Keratinocyte (primary cell): ENCODE measurements at regions not wholly inside any gene's neighbourhood (a gene's known extent, or its start where the extent isn't known, plus 50 kb on each side); places are given as distances from the start of the nearest gene placed in this dataset.

Source experiments
- DNase-seq: peaks from one replicate; pipeline ENCODE4 v3.0.0-alpha.2; 2011; ENCODE audit warnings: low read depth, missing footprints, low spot score
- FAIRE-seq: peaks from 2 replicates; lab custom pipeline; 2011; peaks lifted over from hg19 to GRCh38; lab: Jason Lieb, UNC
- H2AFZ ChIP-seq: 2 replicates; pipeline ENCODE4 v1.6.0; 2012; ENCODE audit warnings: low read length, control low read depth, inconsistent platforms; ENCODE audit not compliant: control insufficient read depth
- H3K27ac ChIP-seq: 2 replicates; pipeline ENCODE4 v1.5.1; 2011; ENCODE audit warnings: low read length; ENCODE audit not compliant: control insufficient read depth, insufficient read depth
- H3K27me3 ChIP-seq: 3 replicates; pipeline ENCODE4 v1.6.0; 2011; ENCODE audit warnings: low read length; ENCODE audit not compliant: control insufficient read depth, insufficient read depth; ENCODE audit errors: extremely low read depth
- H3K36me3 ChIP-seq, 2 experiments: 2 replicates in 1 of 2; 3 replicates in 1 of 2; pipeline ENCODE4 v1.5.1; 2011; ENCODE audit warnings: low read length in 2 of 2, mild to moderate bottlenecking in 1 of 2; ENCODE audit not compliant: control insufficient read depth in 2 of 2, insufficient read depth in 2 of 2; ENCODE audit errors: extremely low read depth in 1 of 2
- H3K4me1 ChIP-seq: 3 replicates; pipeline ENCODE4 v1.5.1; 2011; ENCODE audit warnings: low read length; ENCODE audit not compliant: control insufficient read depth, insufficient read depth; ENCODE audit errors: extremely low read depth
- H3K4me2 ChIP-seq: 3 replicates; pipeline ENCODE4 v1.6.0; 2011; ENCODE audit warnings: low read depth, low read length; ENCODE audit not compliant: control insufficient read depth, insufficient read depth; ENCODE audit errors: extremely low read depth
- H3K4me3 ChIP-seq, 3 experiments: fragments of 200-600 bp in 1 of 3; sonication (generic) in 1 of 3; 2 replicates in 2 of 3; 3 replicates in 1 of 3; pipeline ENCODE4 v1.5.1; 2011 to 2016; ENCODE audit warnings: low read length in 3 of 3, mild to moderate bottlenecking in 3 of 3, control low read depth in 2 of 3, inconsistent platforms in 1 of 3, low read depth in 1 of 3, mixed read lengths in 1 of 3, mixed run types in 1 of 3, moderate library complexity in 1 of 3; ENCODE audit not compliant: control insufficient read depth in 2 of 3, insufficient read depth in 2 of 3; ENCODE audit errors: extremely low read depth in 1 of 3
- H3K79me2 ChIP-seq: 2 replicates; pipeline ENCODE4 v1.6.0; 2012; ENCODE audit warnings: low read length; ENCODE audit not compliant: control insufficient read depth, insufficient read depth
- H3K9ac ChIP-seq: 3 replicates; pipeline ENCODE4 v1.6.0; 2011; ENCODE audit warnings: low read length; ENCODE audit not compliant: control insufficient read depth, insufficient read depth; ENCODE audit errors: extremely low read depth
- H3K9me1 ChIP-seq: 3 replicates; pipeline ENCODE4 v1.6.0; 2011; ENCODE audit warnings: low read length; ENCODE audit not compliant: control insufficient read depth, insufficient read depth; ENCODE audit errors: extremely low read depth
- H3K9me3 ChIP-seq: 2 replicates; pipeline ENCODE4 v1.5.1; 2012; ENCODE audit warnings: low read depth, low read length; ENCODE audit not compliant: control insufficient read depth
- H4K20me1 ChIP-seq: 3 replicates; pipeline ENCODE4 v1.6.0; 2011; ENCODE audit warnings: low read length; ENCODE audit not compliant: control insufficient read depth, insufficient read depth; ENCODE audit errors: extremely low read depth
- EZH2 ChIP-seq: IDR thresholded peaks from one replicate; pipeline ENCODE4 v1.6.1; 2012; ENCODE audit warnings: inconsistent platforms, mild to moderate bottlenecking, low read length, moderate library complexity
- dilution Hi-C: fragments of 300-500 bp; cut with MboI; formaldehyde crosslinking; loops from one replicate; pipeline ENCODE4 v1.7.0; 2020; ENCODE audit warnings: low sequenced_read_pairs; ENCODE audit not compliant: extremely low pct_ligation_motif_present
- TF ChIP-seq, protein P1 (sequence below), 3 experiments: IDR thresholded peaks in 1 of 3; conservative IDR thresholded peaks in 1 of 3; optimal IDR thresholded peaks in 1 of 3; 2 replicates in 2 of 3; 3 replicates in 1 of 3; pipeline versions ENCODE3 to v1.5.1; 2011; ENCODE audit warnings: low read length in 3 of 3, mild to moderate bottlenecking in 3 of 3, moderate library complexity in 2 of 3, control low read depth in 1 of 3, inconsistent platforms in 1 of 3; ENCODE audit not compliant: insufficient read depth in 2 of 3; ENCODE audit errors: extremely low read depth in 1 of 3

DNA sequence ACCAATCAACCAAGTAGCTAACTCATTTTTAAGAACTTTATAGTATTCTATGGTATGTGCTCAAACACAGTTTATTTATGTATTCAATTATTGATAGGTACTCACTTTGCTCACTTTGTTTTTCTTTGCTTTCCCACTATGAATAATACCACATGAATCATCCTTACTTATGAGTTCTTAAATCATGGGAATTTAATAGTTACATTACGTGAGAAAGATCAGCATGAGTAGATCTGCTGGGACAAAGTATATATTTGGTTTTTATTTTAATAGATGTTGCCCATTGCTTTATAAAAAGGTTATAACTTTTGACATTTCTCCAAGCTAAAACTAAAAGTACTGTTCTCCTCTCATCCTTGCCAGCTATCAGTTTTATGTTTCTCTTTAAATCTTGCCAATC lies 390.7 kb downstream of the LRATD1 start:
- H3K27ac ChIP-seq = no peak overlapping the region
- DNase-seq (no peak), FAIRE-seq (no peak)
- no peak overlapping the region for H2AFZ ChIP-seq
- no peaks in the 10 kb centered on the region for H3K4me1 ChIP-seq
- H3K36me3 ChIP-seq = no peaks in the 10 kb centered on the region
- H3K9me1 ChIP-seq = no peaks in the 10 kb centered on the region
- no peaks in the 10 kb centered on the region for H4K20me1 ChIP-seq
- H3K4me3 ChIP-seq = no peak overlapping the region
- H3K79me2 ChIP-seq = no peaks in the 10 kb centered on the region
- H3K9me3 ChIP-seq = no peaks in the 10 kb centered on the region
- dilution Hi-C loops = no loop called here
- H3K4me2 ChIP-seq = no peak overlapping the region
- H3K9ac ChIP-seq = no peak overlapping the region
- no peaks in the 10 kb centered on the region for H3K27me3 ChIP-seq
- TF ChIP-seq, protein P1, sequence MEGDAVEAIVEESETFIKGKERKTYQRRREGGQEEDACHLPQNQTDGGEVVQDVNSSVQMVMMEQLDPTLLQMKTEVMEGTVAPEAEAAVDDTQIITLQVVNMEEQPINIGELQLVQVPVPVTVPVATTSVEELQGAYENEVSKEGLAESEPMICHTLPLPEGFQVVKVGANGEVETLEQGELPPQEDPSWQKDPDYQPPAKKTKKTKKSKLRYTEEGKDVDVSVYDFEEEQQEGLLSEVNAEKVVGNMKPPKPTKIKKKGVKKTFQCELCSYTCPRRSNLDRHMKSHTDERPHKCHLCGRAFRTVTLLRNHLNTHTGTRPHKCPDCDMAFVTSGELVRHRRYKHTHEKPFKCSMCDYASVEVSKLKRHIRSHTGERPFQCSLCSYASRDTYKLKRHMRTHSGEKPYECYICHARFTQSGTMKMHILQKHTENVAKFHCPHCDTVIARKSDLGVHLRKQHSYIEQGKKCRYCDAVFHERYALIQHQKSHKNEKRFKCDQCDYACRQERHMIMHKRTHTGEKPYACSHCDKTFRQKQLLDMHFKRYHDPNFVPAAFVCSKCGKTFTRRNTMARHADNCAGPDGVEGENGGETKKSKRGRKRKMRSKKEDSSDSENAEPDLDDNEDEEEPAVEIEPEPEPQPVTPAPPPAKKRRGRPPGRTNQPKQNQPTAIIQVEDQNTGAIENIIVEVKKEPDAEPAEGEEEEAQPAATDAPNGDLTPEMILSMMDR (optimal IDR thresholded peaks at IDR 0.05 in 1 of 3, IDR thresholded peaks at IDR 0.05 in 1 of 3, conservative IDR thresholded peaks at IDR 0.05 in 1 of 3; ENCODE audit: extremely low read depth in 1 of 3, insufficient read depth in 2 of 3, low read length in 3 of 3) = no peak
- no peak for TF ChIP-seq EZH2

DNA sequence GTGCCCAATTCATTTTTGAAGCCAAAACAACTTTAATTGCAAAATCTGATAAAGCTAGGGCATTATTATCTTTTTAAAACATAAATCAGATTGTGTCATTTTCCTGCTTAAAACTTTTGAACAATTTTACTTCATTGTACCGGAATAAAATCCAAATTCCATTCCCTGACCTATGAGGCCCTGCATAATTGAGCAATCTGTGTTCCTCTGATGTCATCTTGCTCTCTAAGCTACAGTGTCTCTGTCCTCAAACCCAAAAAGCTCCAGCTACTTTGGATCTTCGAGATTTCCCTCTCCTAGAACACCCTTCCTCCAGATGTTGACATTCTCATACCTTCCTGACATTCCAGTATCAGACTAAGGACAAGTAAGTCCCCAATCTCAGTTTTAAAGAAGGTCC lies 395.9 kb downstream of the LRATD1 start:
- Histone ChIP-seq H3K27ac (no peak overlapping the region), H3K27me3 (no peaks in the 10 kb centered on the region), H3K4me2 (no peak overlapping the region), H2AFZ (no peak overlapping the region), H4K20me1 (no peaks in the 10 kb centered on the region), H3K9ac (no peak overlapping the region), H3K9me3 (no peaks in the 10 kb centered on the region), H3K9me1 (no peaks in the 10 kb centered on the region), H3K4me1 (no peaks in the 10 kb centered on the region), H3K4me3 (no peak overlapping the region), H3K36me3 (no peaks in the 10 kb centered on the region), H3K79me2 (no peaks in the 10 kb centered on the region)
- dilution Hi-C loops = no loop called here
- DNase-seq = no peak
- no peak for FAIRE-seq
- TF ChIP-seq, protein P1 (optimal IDR thresholded peaks at IDR 0.05 in 1 of 3, IDR thresholded peaks at IDR 0.05 in 1 of 3, conservative IDR thresholded peaks at IDR 0.05 in 1 of 3; ENCODE audit: extremely low read depth in 1 of 3, insufficient read depth in 2 of 3, low read length in 3 of 3) = no peak
- TF ChIP-seq EZH2 = no peak
